ENCODE measurements at regions not wholly inside any gene's neighbourhood (a gene's known extent, or its start where the extent isn't known, plus 50 kb on each side); places are given as distances from the start of the nearest gene placed in this dataset.
"Not testable (repeated sequence)": the region's sequence is repeated elsewhere in the genome, so short reads cannot be mapped to it uniquely, and the experiment has no call there.

DNA sequence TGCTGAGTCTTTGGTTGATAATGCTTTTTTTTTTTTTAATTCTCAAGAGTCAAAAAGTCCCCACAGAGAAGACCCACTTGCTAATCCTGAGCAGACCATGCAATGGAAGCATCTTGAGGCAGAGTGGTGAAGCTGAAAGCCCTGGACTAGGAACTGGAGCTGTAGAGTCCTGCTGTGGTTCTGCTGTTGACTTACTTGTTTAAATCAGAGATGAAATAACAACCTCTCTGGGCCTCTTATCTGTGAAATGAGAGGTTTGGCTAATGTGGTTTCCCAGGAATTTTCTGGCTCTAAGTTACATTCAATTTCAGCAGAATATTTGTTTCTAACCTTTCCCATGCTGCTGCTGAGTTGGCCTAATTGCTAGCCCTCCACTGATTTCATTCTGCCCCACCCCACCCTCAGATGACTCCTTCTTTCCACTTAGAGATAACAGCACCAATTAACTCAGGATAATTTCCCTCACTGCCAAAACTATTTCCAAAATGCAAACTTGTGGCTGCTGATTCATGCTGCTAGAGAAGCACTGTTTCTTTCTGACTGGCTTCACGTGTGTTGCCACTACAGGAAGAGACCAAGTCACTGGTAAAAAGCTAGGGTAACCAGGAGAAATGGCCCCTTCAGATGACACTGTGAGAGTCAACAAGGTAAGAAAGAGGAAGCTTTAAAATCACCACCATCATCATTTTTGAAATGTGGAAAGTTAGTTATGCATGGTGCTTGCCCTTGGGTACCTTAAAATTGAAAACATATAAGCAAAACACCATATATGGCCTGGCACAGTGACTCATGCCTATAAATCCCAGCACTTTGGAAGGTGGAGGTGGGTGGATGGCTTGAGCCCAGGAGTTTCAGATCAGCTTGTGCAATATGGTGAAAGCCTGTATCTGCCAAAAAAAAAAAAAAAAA, 326.4 kb downstream of the DCHS2 start:
- DNase-seq (ENCODE audit: low read depth) = peak; percentile 93

DNA sequence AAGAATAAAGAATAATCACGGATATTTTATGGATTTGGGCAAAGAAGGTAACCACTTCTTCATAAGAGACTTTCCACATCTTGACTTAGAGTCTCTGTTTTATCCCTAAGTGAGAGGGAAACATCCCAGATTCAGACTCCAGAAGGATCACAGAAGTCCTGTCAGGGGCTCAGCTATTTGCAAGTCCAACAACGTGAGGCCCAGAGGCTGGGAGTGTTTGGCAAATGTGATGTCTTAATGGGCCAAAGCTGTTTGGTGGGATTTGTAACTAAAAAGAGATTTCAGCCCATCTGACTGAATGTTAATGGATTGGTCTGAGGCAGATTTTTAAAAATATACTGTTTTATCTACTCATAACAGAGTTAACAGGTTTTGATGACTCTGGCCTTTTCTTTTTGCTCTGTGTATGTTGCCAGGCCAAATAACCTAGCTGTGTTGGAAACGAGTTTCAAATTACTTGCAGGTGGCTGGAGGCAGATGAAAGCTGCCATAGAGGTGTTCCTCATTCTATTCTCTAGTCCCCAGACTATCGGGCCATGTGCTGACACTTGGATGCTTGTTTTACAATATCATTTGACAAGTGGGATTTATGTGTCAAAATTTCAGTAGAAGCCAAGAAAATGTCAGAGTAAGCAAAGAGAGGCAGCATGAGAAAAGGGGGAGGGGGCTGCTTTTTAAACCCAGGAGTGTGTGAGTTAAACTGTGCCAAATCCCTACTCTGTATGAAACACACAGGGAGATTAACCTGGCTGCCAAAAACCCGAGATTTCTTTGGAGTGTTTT, 330.9 kb downstream of the DCHS2 start:
- no peak for DNase-seq (ENCODE audit: low read depth)

DNA sequence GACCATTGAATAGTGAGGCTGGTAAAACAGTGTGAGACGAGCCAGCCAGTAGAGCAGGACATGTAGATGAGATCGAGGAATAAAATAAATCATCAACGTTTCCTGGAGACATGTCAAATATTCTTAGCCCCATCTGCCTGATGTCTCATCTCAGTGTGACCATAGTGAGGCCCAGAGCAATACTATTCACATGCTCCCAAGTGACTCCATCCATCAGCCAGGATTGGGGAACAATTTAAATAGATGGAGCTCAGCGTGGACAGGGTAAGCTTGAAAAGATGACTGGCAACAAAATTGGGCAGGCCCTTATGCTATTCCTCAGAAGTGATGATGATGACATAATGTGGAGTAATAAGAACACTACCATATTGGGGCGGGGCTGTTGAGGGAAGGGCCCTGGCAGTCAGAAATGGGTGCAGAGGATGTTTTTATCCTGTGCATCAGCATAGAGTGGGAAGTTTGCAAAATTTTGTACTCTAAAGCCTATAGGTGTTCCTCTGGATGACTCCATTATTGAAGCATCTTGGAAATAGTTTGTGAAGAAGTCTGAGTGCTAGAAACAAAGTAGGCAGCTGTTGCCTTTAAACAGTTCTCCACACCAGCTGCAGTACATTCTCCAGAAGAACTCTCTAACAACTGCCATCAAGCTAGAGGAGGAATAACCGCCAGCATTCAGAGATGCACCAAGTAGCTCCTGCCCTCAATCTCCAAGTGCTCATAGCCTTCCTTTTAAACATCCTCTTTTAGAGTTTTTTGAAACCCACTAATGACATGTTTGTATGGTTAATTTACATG, 333.0 kb downstream of the DCHS2 start:
- no peak for DNase-seq (ENCODE audit: low read depth)

DNA sequence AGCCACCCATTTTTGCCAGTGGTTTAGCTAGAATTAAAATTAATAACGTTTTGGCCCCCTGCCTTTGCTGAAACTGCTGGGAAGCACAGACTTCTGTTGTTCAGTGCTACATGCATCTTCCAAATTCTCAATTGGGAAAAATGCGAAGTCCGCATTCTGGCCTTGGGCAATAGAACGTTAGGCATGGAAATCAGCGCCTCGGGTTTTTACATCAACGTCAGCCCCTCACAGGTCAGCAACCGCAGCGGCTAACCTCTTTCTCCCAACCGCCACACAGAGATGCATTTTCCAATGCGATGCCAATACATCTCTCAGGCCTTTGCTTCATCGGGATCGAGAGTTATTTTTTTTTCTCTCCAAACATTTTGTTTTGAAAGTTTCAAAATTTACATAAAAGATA, 339.1 kb downstream of the DCHS2 start:
- no peak for DNase-seq (ENCODE audit: low read depth)

DNA sequence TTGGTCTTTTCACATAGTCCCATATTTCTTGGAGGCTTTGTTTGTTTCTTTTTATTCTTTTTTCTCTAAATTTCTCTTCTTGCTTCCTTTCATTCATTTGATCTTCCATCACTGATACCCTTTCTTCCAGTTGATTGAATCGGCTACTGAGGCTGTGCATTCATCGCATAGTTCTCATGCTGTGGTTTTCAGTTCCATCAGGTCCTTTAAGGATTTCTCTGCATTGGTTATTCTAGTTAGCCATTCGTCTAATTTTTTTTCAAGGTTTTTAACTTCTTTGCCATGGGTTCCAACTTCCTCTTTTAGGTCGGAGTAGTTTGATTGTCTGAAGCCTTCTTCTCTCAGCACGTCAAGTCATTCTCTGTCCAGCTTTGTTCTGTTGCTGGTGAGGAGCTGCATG, 342.4 kb downstream of the DCHS2 start:
- DNase-seq (ENCODE audit: low read depth) = not testable (repeated sequence)

DNA sequence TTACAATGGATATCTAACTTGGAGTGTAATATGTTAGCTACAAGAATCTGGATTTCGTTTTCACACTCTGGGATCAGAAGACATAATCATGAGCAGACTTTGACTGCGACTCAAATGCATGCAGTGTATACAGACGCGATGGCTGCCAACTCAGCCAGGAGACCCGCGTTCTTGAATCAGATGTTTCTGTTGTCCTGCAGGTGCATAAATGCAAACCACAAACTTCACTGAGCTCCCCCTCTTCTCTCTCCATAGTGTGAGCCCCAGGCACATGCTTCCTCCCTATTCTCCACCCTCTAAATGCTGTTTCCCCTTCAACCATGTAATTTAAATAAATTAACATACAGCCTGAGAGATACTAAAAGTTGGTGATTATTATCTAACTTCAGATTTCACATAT, 347.9 kb downstream of the DCHS2 start:
- DNase-seq (ENCODE audit: low read depth) = no peak

DNA sequence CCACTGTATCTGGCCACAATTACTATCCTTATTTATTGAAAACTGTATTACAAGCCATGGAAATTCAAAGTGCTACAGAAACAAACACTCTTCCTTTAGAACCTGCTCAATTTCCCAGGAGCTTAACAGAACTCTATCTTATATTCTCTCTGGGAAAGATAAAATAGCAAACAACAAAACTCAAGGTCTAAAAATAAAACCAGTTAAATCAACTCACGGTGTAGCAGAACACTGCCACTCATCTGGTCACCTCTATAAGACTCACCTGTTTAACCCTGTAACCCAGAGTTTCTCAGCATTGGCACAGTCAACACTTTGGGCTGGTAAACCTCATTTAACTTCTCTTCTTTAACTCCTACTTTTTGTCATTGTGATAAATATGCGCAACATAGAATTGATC, 348.9 kb downstream of the DCHS2 start:
- DNase-seq (ENCODE audit: low read depth) = no peak

DNA sequence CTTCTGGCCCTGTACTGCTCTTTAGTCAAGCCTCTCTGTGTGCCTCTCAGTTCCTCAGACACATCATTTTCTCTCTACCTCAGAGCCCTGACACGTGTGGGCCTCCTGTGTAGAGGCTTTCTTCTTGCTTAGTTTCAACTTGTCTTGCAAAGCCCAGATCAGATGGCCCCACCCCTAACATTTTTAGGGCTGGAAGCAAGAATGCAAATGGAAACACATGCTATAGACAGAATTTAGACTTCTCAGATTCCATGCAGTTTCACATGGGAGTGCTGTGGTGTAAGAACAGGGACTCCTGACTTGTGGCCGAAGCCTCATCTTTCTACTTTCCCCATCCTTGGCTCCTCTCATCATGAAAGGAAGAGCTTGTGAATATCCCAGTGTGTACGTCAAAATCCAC, 350.7 kb downstream of the DCHS2 start:
- DNase-seq (ENCODE audit: low read depth) = no peak

DNA sequence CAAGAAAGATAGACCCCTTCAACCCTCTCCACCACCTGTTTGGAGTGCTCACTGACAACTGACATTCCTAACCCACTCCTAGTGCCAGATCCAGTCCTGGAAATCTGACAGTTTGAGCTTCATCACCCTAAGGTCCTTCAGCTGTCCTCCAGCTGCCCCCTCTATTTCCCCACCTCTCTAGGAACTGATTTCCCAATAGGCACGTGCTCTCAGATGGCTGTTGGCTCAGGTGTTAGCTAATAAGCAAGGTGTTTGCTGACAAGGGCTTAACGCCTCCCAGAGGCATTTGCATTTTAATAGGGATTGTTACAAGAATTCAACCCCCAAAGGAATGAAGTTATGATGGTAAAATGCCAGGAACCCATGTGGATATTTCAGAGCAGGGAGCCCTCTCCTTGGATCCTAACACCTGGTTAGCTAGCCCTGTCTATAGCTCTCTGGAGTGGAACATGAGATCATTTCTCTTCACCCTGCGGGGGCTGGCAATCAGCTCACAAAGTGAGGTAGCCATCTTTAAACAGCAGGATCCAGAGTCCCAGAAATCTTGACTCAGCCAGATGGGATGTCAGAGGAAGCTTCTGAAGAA, 348.5 kb upstream of the SFRP2 start:
- no peak for DNase-seq (ENCODE audit: low read depth)

DNA sequence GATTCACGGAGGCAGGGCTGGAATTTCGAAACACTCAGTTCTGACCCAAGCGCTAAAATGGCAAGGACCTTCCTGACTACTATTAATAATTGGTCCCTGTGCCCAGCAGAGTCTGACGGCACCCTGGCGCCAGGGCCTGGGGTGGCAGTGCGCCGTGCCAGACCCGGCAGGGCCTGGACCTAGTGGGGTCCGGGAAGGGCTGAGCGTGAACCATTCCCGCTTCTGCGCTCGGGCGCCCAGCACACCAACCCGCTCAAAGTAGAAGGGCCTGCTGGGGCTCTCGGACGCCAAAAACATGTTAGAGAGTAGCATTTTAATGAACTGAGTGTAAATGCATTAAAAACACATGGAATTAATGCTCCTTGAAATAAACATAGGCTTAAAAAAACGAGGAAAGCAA, 346.7 kb upstream of the SFRP2 start:
- DNase-seq (ENCODE audit: low read depth) = no peak

DNA sequence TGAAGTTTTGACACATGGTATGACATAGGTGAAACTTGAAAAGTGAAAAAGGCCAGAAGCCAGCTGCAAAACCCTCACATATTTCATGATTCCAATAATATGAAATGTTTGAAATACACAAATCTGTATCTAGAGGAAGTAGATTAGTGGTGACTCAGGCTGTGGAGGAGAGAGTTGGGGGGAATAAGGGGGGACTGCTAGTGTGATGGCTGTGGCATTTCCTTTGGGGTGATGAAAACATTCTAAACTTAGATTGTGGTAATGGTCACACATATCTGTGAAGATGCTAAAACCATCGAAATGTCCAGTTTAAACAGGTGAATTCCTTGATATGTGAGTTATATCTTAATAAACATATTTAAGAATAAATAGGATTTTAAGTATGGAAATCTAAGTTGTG, 343.5 kb upstream of the SFRP2 start:
- DNase-seq (ENCODE audit: low read depth) = peak; percentile 10

DNA sequence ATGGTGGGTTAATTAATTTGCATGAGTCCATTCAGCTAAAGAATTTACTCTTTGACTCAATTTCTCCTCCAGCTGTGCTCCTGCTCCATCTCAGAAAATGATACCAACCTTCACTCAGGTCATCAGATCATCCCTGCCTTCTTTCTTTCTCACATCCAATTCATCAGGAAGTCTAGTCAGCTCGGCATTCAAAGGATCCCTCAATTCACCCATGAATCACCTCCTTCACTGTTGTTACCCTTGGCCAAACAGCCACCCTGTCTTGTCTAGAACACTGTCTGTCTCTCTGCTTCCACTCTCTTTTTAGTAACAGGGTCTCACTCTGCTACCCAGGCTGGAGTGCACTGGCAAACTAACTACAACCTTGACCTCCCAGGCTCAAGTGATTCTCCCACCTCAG, 337.4 kb upstream of the SFRP2 start:
- DNase-seq (ENCODE audit: low read depth) = no peak

DNA sequence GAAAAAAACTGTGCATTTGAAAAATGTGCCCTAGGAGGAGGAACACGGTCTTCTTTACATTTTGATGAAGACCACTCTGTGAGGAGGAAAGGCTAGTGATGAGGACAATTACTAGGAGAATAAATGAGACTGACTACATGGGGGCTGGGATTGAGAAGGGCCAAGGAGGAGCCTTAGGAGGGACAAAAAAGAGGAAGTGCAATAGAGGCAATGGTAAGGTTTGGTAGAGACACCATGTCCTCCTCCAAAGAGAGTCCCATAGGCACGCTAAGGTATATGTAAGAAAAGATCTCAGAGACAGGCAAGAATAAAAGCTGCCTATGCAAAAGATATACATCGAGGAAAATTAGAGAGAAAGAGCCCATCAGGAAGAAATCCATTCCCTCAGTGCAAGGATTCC, 336.5 kb upstream of the SFRP2 start:
- no peak for DNase-seq (ENCODE audit: low read depth)

DNA sequence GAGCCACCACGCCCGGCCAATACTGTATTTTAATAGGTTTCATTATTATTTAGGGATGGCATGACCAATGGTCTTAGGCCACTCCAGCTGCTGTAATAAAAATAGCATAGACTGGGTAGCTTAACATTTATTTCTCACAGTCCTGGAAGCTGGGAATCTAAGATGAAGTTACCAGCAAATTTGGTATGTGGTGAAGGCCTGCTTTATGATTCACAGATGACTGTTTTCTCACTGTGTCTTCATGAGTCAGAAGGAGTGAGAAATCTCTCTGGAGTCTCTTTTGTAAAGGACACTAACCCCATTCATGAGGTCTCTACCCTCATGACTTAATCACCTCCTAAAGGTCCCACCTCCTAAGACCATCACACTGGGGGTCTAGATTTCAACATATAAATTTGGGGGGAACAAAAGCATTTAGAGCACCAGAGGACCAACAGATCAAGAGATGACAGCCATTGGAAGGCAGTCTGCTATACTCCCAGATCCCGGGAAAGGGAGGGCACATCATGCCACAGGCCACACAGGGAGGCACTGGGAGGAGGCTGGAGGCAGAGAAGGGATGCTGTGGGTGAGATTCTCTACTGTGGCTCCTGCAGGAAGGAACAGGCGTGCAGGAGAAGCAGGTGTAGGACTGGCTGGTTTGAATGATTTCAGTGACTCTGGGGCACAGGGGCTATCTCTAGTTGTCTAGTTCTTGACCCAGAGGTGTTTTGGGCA, 335.8 kb upstream of the SFRP2 start:
- DNase-seq (ENCODE audit: low read depth) = peak; percentile 71

DNA sequence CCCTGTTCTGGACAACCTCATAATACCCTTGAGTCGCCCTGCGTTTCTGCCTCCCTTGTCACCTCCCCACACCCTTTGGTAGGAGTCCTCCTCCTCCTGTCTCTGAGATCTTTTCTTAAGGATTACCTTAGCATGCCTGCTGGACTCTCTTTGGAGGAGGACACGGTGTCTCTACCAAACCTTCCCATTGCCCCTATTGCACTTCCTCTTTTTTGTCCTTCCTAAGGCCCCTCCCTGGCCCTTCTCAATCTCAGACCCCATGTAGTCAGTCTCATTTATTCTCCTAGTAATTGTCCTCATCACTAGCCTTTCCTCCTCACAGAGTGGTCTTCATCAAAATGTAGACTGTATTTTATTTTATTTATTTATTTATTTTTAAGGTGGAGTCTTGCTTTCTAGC, 335.0 kb upstream of the SFRP2 start:
- DNase-seq (ENCODE audit: low read depth) = no peak

DNA sequence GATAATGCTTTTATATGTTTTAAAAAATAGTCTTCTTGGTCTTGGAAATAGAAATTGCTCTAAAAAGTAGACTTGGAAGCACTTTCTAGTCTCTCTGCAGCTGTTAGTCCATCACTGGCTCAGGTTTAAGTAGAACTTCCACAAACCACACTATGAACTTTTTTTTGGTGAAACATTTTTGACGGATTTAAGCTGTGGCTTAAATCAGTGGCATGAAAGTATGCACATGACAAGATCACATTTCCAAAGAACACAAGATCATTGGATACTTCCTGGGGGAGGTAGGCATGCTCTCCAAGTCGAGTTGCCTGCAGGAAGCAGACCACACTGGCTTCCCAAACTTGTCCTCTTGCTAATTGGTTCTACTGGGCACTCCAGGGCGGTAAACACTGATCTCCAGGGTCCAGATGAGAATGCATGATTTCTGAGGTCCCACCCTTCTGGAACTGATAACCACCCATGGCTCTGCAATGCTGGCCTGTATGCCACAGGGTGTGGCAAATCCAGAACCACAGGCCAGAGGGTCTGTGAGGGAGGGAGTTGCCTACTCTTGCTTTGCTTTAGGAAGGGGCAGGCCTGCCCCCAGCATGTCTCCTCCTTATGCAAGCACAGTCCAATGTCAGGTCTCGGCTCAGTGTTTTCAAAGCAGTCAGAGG, 331.9 kb upstream of the SFRP2 start:
- DNase-seq (ENCODE audit: low read depth) = no peak

DNA sequence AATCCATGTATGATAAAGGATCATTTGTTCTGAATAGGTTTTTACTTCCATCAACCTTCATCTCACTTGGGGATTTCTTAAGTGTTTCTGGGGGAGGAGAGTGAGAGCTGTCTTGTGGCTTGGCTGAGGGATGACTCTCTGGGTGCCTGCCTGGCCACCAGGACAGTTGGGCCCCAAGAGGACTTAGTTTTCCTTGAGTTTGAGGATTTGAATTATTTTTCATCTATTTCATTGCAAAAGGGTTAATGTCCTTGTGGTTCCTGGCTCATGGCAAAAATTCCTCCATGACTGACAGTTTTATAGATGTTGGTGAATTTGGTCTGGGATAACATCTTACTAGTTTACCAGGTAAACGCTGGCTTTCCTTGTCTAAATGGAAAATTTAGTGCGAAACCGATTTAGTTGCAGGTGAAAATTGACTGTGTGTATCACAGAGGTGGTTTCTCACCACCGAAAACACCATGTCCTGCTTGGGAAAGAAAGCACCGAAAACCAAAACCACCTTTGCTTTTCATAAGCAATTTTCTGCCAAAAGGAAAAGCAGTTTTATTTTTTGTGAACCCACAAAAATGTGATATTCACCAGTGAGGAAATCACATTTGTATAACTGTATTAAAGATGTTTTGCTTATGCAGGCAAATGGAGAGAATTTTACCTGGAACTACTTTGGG, 331.3 kb upstream of the SFRP2 start:
- no peak for DNase-seq (ENCODE audit: low read depth)

DNA sequence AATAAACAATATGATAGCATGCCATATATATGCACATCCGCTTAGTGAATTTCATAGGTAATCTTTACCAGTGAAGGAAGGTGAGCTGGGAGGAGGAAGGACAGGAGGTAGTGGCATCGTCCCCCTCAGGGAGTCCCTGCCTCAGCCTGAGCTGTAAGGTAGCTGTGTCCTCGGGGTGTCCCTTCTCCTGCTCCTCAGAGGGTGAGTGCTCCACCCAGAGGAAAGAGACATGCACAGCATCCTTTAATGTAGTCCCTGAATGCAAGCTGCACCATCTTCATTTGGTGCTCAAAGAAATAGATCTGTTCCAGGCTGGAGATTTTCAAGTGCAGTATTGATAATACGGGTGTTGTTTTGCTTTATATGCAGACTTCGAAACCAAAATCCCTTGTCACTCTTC, 330.4 kb upstream of the SFRP2 start:
- no peak for DNase-seq (ENCODE audit: low read depth)

DNA sequence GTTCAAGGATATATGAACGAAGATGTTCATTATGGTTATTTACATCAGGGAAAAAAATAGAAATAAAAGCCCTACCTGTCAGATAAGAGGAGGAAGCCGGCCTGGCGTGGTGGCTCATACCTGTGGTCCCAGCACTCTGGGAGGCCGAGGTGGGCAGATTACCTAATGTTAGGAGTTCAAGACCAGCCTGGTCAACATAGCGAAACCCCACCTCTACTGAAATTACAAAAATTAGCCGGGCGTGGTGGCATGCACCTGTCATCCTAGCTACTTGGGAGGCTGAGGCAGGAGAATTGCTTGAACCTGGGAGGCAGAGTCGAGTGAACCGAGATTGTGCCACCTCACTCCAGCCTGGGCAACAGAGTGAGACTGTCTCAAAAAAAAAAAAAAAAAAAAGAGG, 328.8 kb upstream of the SFRP2 start:
- not testable (repeated sequence) for DNase-seq (ENCODE audit: low read depth)

DNA sequence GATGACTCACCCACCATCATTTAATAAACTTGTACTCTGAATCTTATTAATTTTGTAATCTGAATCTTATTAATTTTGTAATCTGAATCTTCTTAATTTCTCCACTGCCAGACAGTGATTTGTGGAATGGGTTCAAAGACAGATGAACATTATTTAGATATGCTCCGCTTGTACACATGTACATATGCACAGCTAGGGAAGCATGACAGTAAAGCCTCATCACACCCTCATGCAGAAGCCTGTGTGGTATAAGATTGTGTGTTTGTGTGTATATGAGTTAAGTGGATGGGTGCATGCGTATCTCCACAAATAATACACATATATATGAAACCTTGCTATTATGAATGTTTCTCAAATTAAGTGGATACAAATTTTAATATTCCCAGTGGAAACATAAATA, 318.5 kb upstream of the SFRP2 start:
- no peak for DNase-seq (ENCODE audit: low read depth)
